ENCODE measurements at regions not wholly inside any gene's neighbourhood (a gene's known extent, or its start where the extent isn't known, plus 50 kb on each side); places are given as distances from the start of the nearest gene placed in this dataset.

DNA sequence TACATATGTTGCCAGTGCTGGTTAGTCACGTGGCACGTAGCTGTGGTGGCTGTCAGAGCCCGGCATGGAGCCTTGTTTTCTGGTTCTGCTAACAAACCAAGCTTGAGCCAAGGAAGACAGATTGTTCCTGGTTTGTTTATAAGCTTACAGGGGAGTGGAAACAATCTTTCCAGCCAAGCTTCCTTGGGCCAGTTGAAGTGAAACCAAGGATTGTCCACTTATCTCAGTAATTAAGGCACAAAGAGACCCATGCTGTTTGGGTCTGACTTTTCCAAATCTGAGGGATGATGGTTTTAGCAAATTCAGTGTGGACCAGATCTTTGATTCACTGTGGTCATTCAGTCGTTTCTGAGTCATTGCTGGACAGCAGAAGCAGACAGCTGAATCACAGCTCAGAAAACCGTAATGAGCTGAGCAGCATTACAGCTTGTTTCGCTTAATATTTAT is 297.3 kb upstream of the COBL start:
- DNase-seq (peak in 1 of 2 donors; percentile 20), ATAC-seq (peak in 7 of 8 donors; percentile 71 to 87 (median 80))
- intact Hi-C loops (cut with DNase I): no loop called here
- H3K4me3 ChIP-seq: no peak overlapping the region
- 57 to 64% methylated on average over 6 of the region's 6 CpGs for WGBS, 2 donors
- H3K27me3 ChIP-seq: no peaks in the 10 kb centered on the region
- TF ChIP-seq, protein P1, sequence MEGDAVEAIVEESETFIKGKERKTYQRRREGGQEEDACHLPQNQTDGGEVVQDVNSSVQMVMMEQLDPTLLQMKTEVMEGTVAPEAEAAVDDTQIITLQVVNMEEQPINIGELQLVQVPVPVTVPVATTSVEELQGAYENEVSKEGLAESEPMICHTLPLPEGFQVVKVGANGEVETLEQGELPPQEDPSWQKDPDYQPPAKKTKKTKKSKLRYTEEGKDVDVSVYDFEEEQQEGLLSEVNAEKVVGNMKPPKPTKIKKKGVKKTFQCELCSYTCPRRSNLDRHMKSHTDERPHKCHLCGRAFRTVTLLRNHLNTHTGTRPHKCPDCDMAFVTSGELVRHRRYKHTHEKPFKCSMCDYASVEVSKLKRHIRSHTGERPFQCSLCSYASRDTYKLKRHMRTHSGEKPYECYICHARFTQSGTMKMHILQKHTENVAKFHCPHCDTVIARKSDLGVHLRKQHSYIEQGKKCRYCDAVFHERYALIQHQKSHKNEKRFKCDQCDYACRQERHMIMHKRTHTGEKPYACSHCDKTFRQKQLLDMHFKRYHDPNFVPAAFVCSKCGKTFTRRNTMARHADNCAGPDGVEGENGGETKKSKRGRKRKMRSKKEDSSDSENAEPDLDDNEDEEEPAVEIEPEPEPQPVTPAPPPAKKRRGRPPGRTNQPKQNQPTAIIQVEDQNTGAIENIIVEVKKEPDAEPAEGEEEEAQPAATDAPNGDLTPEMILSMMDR (IDR thresholded peaks at IDR 0.05): no peak
- no peaks in the 10 kb centered on the region for H3K9me3 ChIP-seq
- peaks cover 0 to 10% (median 0%) of the 10 kb centered on the region in 9 donors for H3K4me1 ChIP-seq
- H3K36me3 ChIP-seq: no peaks in the 10 kb centered on the region
- H3K27ac ChIP-seq: peak overlapping the region in 5 of 10 donors; percentile 9 to 68 (median 29)

DNA sequence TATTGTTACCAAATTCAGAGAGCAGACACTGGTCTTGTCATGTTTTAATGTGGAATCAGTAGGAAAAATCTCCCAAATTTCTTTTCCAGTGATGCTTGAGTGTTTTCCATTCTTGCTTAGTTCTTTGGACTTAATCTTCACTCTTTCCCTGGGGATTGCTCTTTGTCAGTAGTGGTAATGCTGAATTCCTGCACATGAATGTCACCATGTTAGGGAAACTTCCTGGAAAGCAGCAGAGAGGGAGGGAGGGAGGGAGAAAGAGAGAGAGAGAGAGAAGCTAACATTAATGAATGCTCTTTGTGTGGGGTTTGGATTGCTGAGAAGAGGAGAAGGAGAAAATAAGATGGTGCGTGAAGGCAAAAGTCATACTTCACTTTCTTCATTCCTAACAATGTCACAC is 295.3 kb upstream of the COBL start:
- H3K36me3 ChIP-seq: no peaks in the 10 kb centered on the region
- H3K4me3 ChIP-seq: no peak overlapping the region
- H3K27me3 ChIP-seq: no peaks in the 10 kb centered on the region
- intact Hi-C loops (cut with DNase I): no loop called here
- WGBS, 2 donors: 50 to 63% methylated on average over 1 of the region's 1 CpG
- DNase-seq (no peak), ATAC-seq (peak in 3 of 8 donors; percentile 36 to 41 (median 39))
- TF ChIP-seq, protein P1 (IDR thresholded peaks at IDR 0.05): no peak
- H3K4me1 ChIP-seq: peaks cover 0 to 10% (median 0%) of the 10 kb centered on the region in 9 donors
- no peak overlapping the region for H3K27ac ChIP-seq
- no peaks in the 10 kb centered on the region for H3K9me3 ChIP-seq

DNA sequence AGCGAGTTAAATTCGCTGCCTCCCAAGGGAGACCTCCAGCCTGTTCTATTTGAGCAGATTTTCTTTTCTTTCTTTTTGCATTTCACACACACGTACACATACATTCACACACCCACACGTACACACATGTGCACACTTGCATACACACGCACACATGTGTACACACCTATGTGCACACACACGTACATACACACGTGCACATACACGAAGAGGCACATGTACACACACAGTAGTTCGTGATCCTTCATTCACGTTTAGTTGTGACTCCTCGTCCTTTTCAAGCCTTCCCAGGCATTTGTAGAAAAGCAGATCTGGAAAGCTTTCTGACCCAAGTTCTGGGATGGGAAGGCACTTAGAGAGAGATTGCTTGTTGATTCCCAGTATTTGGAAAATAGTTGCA is 290.8 kb upstream of the COBL start:
- no peaks in the 10 kb centered on the region for H3K4me1 ChIP-seq
- no peak overlapping the region for H3K27ac ChIP-seq
- H3K9me3 ChIP-seq: no peaks in the 10 kb centered on the region
- no peak for ATAC-seq
- no peaks in the 10 kb centered on the region for H3K27me3 ChIP-seq
- TF ChIP-seq, protein P1 (IDR thresholded peaks at IDR 0.05): no peak
- intact Hi-C loops (cut with DNase I): no loop called here
- no peaks in the 10 kb centered on the region for H3K36me3 ChIP-seq
- H3K4me3 ChIP-seq: no peak overlapping the region
- no peak for DNase-seq
- WGBS, 2 donors: 82 to 85% methylated on average over 11 of the region's 11 CpGs

DNA sequence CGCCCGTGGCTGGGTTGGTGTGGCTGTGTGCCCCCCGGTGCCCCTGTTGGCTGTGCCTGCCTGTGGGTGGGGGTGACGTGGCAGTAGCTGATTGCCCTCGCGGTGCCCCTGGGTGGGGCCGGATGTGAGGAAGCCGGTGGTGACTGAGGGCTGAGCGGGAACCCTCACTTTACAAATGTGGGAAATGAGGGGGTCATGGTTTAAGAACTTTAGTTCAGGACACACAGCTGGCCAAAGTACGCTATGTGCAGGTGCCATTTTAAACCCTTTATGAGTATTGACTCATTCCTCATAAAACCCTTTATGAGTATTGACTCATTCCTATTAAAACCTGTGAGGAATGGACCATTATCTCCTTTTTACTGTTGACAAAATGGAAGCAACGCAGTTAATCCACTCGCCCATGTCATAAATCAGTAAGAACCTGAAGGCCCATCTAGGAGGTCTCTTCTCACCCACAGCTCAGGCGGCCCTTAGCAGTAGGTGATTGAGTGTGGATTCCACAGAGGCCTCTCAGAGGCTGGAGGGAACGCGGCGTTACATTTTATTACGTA is 290.1 kb upstream of the COBL start:
- DNase-seq (no peak), ATAC-seq (no peak)
- Histone ChIP-seq H3K27ac (no peak overlapping the region), H3K9me3 (no peaks in the 10 kb centered on the region), H3K4me3 (no peak overlapping the region), H3K36me3 (no peaks in the 10 kb centered on the region), H3K4me1 (no peaks in the 10 kb centered on the region), H3K27me3 (no peaks in the 10 kb centered on the region)
- intact Hi-C loops (cut with DNase I): no loop called here
- TF ChIP-seq, protein P1 (IDR thresholded peaks at IDR 0.05): no peak
- 87 to 90% methylated on average over 17 of the region's 17 CpGs for WGBS, 2 donors

All from heart right ventricle (tissue), 16 donors.